WTC11 (cell line): ENCODE measurements at regions not wholly inside any gene's neighbourhood (a gene's known extent, or its start where the extent isn't known, plus 50 kb on each side); places are given as distances from the start of the nearest gene placed in this dataset.

Experiments
- ATF2 ChIP-seq: sonication (generic); formaldehyde crosslinking; IDR thresholded peaks from 2 replicates; pipeline ENCODE4 v1.8.1; 2022; ENCODE audit warnings: low read depth, missing genetic modification reagents, borderline replicate concordance
- CREB1 ChIP-seq: sonication (generic); formaldehyde crosslinking; IDR thresholded peaks from 2 replicates; pipeline ENCODE4 v1.8.0; 2023; ENCODE audit warnings: mild to moderate bottlenecking, missing genetic modification reagents
- CTCF ChIP-seq: fragments of 200-600 bp; IDR thresholded peaks from 2 replicates; pipeline ENCODE4 v1.8.0; 2022; ENCODE audit warnings: antibody characterized with exemption
- E2F4 ChIP-seq: sonication (generic); formaldehyde crosslinking; IDR thresholded peaks from 2 replicates; pipeline ENCODE4 v1.8.1; 2022; ENCODE audit warnings: low read depth, mild to moderate bottlenecking, moderate library complexity, missing genetic modification reagents, borderline replicate concordance
- GABPB1 ChIP-seq: sonication (generic); formaldehyde crosslinking; IDR thresholded peaks from 2 replicates; pipeline ENCODE4 v1.8.1; 2023; ENCODE audit warnings: mild to moderate bottlenecking, missing genetic modification reagents
- HMGXB4 ChIP-seq: sonication (generic); formaldehyde crosslinking; IDR thresholded peaks from 2 replicates; pipeline ENCODE4 v1.8.1; 2023; ENCODE audit warnings: mild to moderate bottlenecking, moderate library complexity, missing genetic modification reagents
- KAT7 ChIP-seq: sonication (generic); formaldehyde crosslinking; IDR thresholded peaks from 2 replicates; pipeline ENCODE4 v1.8.1; 2023; ENCODE audit warnings: missing genetic modification reagents, mild to moderate bottlenecking, borderline replicate concordance
- MAX ChIP-seq: sonication (generic); formaldehyde crosslinking; IDR thresholded peaks from 2 replicates; pipeline ENCODE4 v1.8.0; 2022; ENCODE audit warnings: mild to moderate bottlenecking, missing genetic modification reagents
- MXD4 ChIP-seq: fragments of 250-450 bp; sonication (Bioruptor Pico); IDR thresholded peaks from 2 replicates; pipeline ENCODE4 v1.8.0; 2021; ENCODE audit warnings: mild to moderate bottlenecking, moderate library complexity, borderline replicate concordance
- SMAD4 ChIP-seq: sonication (generic); formaldehyde crosslinking; IDR thresholded peaks from 2 replicates; pipeline ENCODE4 v1.8.0; 2022; ENCODE audit warnings: mild to moderate bottlenecking, missing genetic modification reagents
- SP1 ChIP-seq: sonication (generic); formaldehyde crosslinking; conservative IDR thresholded peaks from 2 replicates; pipeline ENCODE4 v1.8.1; 2022; ENCODE audit warnings: missing genetic modification reagents
- ZBTB43 ChIP-seq: sonication (generic); formaldehyde crosslinking; IDR thresholded peaks from 2 replicates; pipeline ENCODE4 v1.8.1; 2023; ENCODE audit warnings: mild to moderate bottlenecking, missing genetic modification reagents
- ZNF219 ChIP-seq: sonication (generic); formaldehyde crosslinking; IDR thresholded peaks from 2 replicates; pipeline ENCODE4 v1.8.0; 2023; ENCODE audit warnings: missing genetic modification reagents, mild to moderate bottlenecking, borderline replicate concordance
- ZSCAN18 ChIP-seq: fragments of 250-450 bp; sonication (Bioruptor Pico); IDR thresholded peaks from 2 replicates; pipeline ENCODE4 v2.1.2; 2022; ENCODE audit warnings: mild to moderate bottlenecking, moderate library complexity

- TF ChIP-seq CTCF: no peak
- no peak for TF ChIP-seq SMAD4 (CRISPR knock-in tag)
- TF ChIP-seq E2F4 (CRISPR knock-in tag): no peak
- no peak for TF ChIP-seq ZNF219 (CRISPR knock-in tag)
- TF ChIP-seq HMGXB4 (CRISPR knock-in tag): no peak
- no peak for TF ChIP-seq MXD4 (CRISPR knock-in tag)
- TF ChIP-seq ZSCAN18: no peak
- TF ChIP-seq ATF2 (CRISPR knock-in tag): no peak
- no peak for TF ChIP-seq GABPB1
- no peak for TF ChIP-seq MAX (CRISPR knock-in tag)
- TF ChIP-seq ZBTB43 (CRISPR knock-in tag): no peak
- TF ChIP-seq KAT7: no peak
- TF ChIP-seq CREB1 (CRISPR knock-in tag): no peak
- TF ChIP-seq SP1 (CRISPR knock-in tag): no peak
Measured at GRCh38 chrX:16488959-16489358, 161.0 kb upstream of the S100G start.
